Karpas-422 (cell line): ENCODE measurements at regions not wholly inside any gene's neighbourhood (a gene's known extent, or its start where the extent isn't known, plus 50 kb on each side); places are given as distances from the start of the nearest gene placed in this dataset.

ENCODE experiments used
- DNase-seq: peaks from one replicate; pipeline ENCODE4 v3.0.0-alpha.2; 2015
- H2AFZ ChIP-seq: fragments of 200-600 bp; sonication (generic); 2 replicates; pipeline ENCODE4 v1.6.1; 2014; ENCODE audit warnings: antibody characterized with exemption, low read length, mixed read lengths
- H3K27ac ChIP-seq: fragments of 200-600 bp; sonication (generic); 2 replicates; pipeline ENCODE4 v1.5.1; 2014; ENCODE audit warnings: mild to moderate bottlenecking, low read length, moderate library complexity
- H3K27me3 ChIP-seq: fragments of 200-600 bp; sonication (generic); 2 replicates; pipeline ENCODE4 v1.6.1; 2014; ENCODE audit warnings: low read length, mixed read lengths
- H3K36me3 ChIP-seq: fragments of 200-600 bp; sonication (generic); 2 replicates; pipeline ENCODE4 v1.6.1; 2014; ENCODE audit warnings: low read length, mixed read lengths; ENCODE audit not compliant: insufficient read depth
- H3K4me1 ChIP-seq: fragments of 200-600 bp; sonication (generic); 2 replicates; pipeline ENCODE4 v1.6.1; 2014; ENCODE audit warnings: mild to moderate bottlenecking, low read length, mixed read lengths
- H3K4me2 ChIP-seq: fragments of 200-600 bp; sonication (generic); 2 replicates; pipeline ENCODE4 v1.6.1; 2014; ENCODE audit warnings: low read length, low read depth, mild to moderate bottlenecking; ENCODE audit not compliant: poor library complexity, severe bottlenecking
- H3K4me3 ChIP-seq: fragments of 200-600 bp; sonication (generic); 2 replicates; pipeline ENCODE4 v1.5.1; 2014; ENCODE audit warnings: mild to moderate bottlenecking, antibody characterized with exemption, low read length, mixed read lengths
- H3K79me2 ChIP-seq: fragments of 200-600 bp; sonication (generic); 2 replicates; pipeline ENCODE4 v1.6.1; 2014; ENCODE audit warnings: mild to moderate bottlenecking, low read length, mixed read lengths
- H3K9ac ChIP-seq: fragments of 200-600 bp; sonication (generic); 2 replicates; pipeline ENCODE4 v1.6.0; 2014; ENCODE audit warnings: low read length
- H3K9me2 ChIP-seq: fragments of 200-600 bp; sonication (generic), shearing (Covaris generic); replicated peaks from 2 replicates; pipeline ENCODE4 v1.6.0; 2014; ENCODE audit warnings: mild to moderate bottlenecking, low read length, moderate library complexity; ENCODE audit not compliant: insufficient read depth
- H3K9me3 ChIP-seq: fragments of 300-700, 200-600 bp; sonication (generic); 2 replicates; pipeline ENCODE4 v1.6.1; 2014; ENCODE audit warnings: low read length, mixed read lengths
- H4K20me1 ChIP-seq: fragments of 200-600 bp; sonication (generic); 2 replicates; pipeline ENCODE4 v1.6.1; 2014; ENCODE audit warnings: mild to moderate bottlenecking, antibody characterized with exemption, low read length, low read depth; ENCODE audit not compliant: insufficient read depth

DNA sequence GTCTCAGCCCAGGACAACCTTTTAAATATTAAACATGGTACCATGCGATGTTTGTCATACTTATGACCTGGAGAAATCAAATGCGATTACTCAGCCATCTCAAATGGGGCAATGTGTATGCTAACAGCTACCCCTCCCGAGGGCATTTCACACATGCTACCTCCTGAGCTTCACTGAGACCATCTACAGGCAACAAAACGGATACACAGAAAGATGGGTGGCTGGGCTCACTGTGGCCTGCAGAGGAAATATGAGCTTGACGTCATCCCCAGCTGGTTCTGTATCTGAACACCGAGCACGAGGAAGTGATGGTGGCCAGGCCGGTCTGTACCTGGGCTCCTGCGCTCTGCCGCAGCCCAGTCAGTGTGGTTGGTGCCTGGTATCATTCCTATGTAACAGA is 374.3 kb downstream of the RPS24 start:
- Histone ChIP-seq H3K4me3 (no peak overlapping the region), H3K27me3 (no peaks in the 10 kb centered on the region), H3K4me2 (no peak overlapping the region), H3K4me1 (no peaks in the 10 kb centered on the region; the same call in 1 of the 2 replicates), H3K27ac (no peak overlapping the region), H3K36me3 (no peaks in the 10 kb centered on the region), H3K9me2 (no peaks in the 10 kb centered on the region), H2AFZ (no peak overlapping the region), H3K79me2 (no peaks in the 10 kb centered on the region), H3K9ac (no peak overlapping the region), H4K20me1 (no peaks in the 10 kb centered on the region), H3K9me3 (no peaks in the 10 kb centered on the region)
- DNase-seq = no peak

DNA sequence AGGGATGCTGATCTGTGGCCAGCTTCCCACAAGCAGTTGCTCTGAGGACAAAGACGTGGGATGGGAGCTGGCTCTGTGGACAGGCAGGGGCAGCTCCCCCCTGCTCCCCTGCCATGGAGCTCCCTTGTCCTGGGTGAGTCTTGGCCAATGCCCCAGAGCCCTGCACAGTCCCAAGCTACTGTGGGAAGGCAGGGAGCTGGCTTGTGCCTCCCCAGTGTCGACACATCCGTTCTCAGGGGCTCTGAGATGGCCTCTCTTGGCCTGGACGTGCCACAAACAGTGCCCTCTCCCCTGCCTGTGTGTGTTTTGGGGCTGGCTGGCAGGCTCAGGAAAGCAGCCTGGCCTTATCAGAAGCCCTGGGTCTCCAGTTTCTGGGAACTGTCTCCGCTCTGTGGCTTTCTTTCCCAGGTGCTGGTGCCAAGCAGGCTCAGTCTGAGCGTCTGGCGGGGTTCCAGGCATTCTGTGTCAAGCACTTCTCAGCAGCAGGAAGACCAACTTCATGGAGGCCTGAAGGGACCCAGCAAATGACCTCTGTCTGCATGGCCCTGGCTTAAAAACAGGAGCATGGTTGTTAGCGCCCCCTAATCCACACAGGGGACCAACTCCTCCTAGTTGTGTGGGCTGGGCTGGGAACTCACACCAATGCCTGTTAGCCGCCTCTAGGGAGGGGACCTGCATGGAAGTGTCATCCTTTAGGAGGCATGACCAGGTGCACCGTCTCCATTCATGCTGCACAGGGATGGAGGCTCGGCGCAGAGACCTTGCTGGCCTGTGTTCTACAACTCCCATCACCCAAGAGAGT is 375.2 kb downstream of the RPS24 start:
- H2AFZ ChIP-seq = no peak overlapping the region
- H3K4me2 ChIP-seq = no peak overlapping the region
- no peak for DNase-seq

DNA sequence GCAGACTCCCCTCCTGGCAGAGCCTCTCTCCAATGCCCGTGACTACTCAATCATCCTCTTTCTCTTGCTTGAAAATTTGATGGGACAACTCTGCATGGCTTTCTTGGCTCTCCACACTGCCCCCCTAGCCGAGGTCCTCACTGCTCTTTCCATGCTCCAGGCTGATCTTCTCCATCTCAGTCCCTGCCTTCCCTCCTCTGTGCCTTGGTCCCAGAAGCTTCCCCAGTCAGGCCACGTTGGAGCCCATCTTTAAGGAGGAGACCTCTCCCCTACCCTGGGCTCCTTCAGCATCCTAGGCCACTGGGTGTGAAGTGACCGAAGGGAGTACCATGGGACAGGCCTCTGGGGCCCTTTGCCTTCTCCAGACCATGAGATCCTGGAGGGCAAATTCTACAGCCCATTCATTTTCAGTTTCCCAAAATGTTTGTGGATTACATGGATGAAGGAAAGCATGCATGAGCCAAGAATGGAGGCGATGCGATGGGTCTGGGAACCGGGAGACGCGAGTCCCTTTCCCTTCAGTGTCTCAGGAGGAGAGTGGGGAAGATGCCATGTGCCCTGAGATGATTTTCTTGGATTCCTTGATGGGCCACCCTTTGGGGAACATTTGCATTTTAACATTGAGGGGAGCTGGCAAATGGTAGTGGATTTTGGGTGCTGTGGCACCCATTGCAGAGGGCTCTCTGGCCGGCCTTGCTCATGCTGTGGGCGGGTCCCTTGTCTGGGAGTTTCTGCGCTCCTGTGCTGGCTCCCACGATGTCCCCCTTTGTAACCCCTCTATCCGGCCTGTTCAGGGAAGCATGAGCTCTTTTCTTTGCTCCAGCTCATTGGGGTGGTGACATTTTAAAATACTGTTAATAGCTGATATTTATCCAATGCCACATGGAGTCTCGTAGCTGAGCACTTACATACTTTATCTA is 376.6 kb downstream of the RPS24 start:
- Histone ChIP-seq H3K36me3 (no peaks in the 10 kb centered on the region), H3K9me2 (no peaks in the 10 kb centered on the region), H4K20me1 (no peaks in the 10 kb centered on the region), H3K4me2 (no peak overlapping the region), H3K4me3 (no peak overlapping the region), H3K4me1 (no peaks in the 10 kb centered on the region; the same call in 1 of the 2 replicates), H3K79me2 (no peaks in the 10 kb centered on the region), H2AFZ (no peak overlapping the region), H3K9ac (no peak overlapping the region), H3K27ac (no peak overlapping the region), H3K27me3 (no peaks in the 10 kb centered on the region), H3K9me3 (no peaks in the 10 kb centered on the region)
- no peak for DNase-seq

More for the DNA sequence above, 375.2 kb downstream of the RPS24 start:
- Histone ChIP-seq H3K27ac (no peak overlapping the region), H4K20me1 (no peaks in the 10 kb centered on the region), H3K9ac (no peak overlapping the region), H3K36me3 (no peaks in the 10 kb centered on the region), H3K9me3 (no peaks in the 10 kb centered on the region), H3K4me1 (no peaks in the 10 kb centered on the region; the same call in 1 of the 2 replicates), H3K79me2 (no peaks in the 10 kb centered on the region), H3K27me3 (no peaks in the 10 kb centered on the region), H3K4me3 (no peak overlapping the region), H3K9me2 (no peaks in the 10 kb centered on the region)

- Histone ChIP-seq H3K79me2 (no peaks in the 10 kb centered on the region), H3K9ac (no peak overlapping the region), H3K4me2 (no peak overlapping the region), H3K4me1 (no peaks in the 10 kb centered on the region; the same call in 1 of the 2 replicates), H3K4me3 (no peak overlapping the region), H3K9me2 (no peaks in the 10 kb centered on the region), H3K27ac (no peak overlapping the region), H3K9me3 (no peaks in the 10 kb centered on the region), H4K20me1 (no peaks in the 10 kb centered on the region), H3K36me3 (no peaks in the 10 kb centered on the region), H3K27me3 (no peaks in the 10 kb centered on the region), H2AFZ (no peak overlapping the region)
- no peak for DNase-seq
These were observed 378.1 kb downstream of the RPS24 start for GRCh38 chr10:78411716-78412115.

DNA sequence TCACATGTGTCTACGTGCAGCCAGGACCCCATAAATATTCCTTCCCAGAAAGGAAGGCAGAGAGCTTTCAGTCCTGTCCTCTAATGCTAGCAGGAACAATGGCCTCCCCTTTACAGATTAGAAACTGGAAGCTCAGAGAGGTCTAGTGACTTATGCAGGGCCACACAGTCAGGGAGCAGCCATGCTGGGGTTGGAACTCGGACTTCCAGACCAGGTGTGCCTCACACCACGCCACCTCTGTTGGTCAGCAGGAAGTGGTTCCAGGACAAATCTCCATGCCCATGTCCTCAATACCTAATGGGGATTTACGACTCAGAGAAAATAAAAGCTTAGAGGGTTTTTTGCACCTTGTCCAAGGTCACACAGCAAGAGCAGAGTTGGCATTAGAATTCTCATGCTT is 378.9 kb downstream of the RPS24 start:
- no peaks in the 10 kb centered on the region for H3K36me3 ChIP-seq
- H3K27me3 ChIP-seq = no peaks in the 10 kb centered on the region
- no peak overlapping the region for H3K4me2 ChIP-seq
- no peak overlapping the region for H3K27ac ChIP-seq
- no peak overlapping the region for H2AFZ ChIP-seq
- no peaks in the 10 kb centered on the region for H3K9me3 ChIP-seq
- H3K4me3 ChIP-seq = no peak overlapping the region
- H3K9ac ChIP-seq = no peak overlapping the region
- no peaks in the 10 kb centered on the region for H3K79me2 ChIP-seq
- no peaks in the 10 kb centered on the region for H4K20me1 ChIP-seq
- no peak for DNase-seq
- H3K4me1 ChIP-seq = no peaks in the 10 kb centered on the region
- no peaks in the 10 kb centered on the region for H3K9me2 ChIP-seq

- Histone ChIP-seq H3K4me3 (no peak overlapping the region), H3K9ac (no peak overlapping the region), H3K79me2 (no peaks in the 10 kb centered on the region), H3K27ac (no peak overlapping the region), H3K9me2 (no peaks in the 10 kb centered on the region), H3K4me1 (no peaks in the 10 kb centered on the region), H2AFZ (no peak overlapping the region), H4K20me1 (no peaks in the 10 kb centered on the region), H3K4me2 (no peak overlapping the region), H3K27me3 (no peaks in the 10 kb centered on the region), H3K36me3 (no peaks in the 10 kb centered on the region), H3K9me3 (no peaks in the 10 kb centered on the region)
- DNase-seq = no peak
These were observed 379.7 kb downstream of the RPS24 start for GRCh38 chr10:78413076-78414055.

GRCh38 chr10:78414380-78414779 is 380.7 kb downstream of the RPS24 start:
- H3K27ac ChIP-seq = no peak overlapping the region
- H3K9me2 ChIP-seq = no peaks in the 10 kb centered on the region
- H3K36me3 ChIP-seq = no peaks in the 10 kb centered on the region
- H4K20me1 ChIP-seq = no peaks in the 10 kb centered on the region
- H3K4me3 ChIP-seq = no peak overlapping the region
- no peak overlapping the region for H3K9ac ChIP-seq
- H3K4me1 ChIP-seq = no peaks in the 10 kb centered on the region
- H2AFZ ChIP-seq = no peak overlapping the region
- H3K4me2 ChIP-seq = no peak overlapping the region
- H3K79me2 ChIP-seq = no peaks in the 10 kb centered on the region
- H3K27me3 ChIP-seq = no peaks in the 10 kb centered on the region
- no peak for DNase-seq
- no peaks in the 10 kb centered on the region for H3K9me3 ChIP-seq
